ENCODE measurements at regions not wholly inside any gene's neighbourhood (a gene's known extent, or its start where the extent isn't known, plus 50 kb on each side); places are given as distances from the start of the nearest gene placed in this dataset.
"Not testable (repeated sequence)": the region's sequence is repeated elsewhere in the genome, so short reads cannot be mapped to it uniquely, and the experiment has no call there.

DNA sequence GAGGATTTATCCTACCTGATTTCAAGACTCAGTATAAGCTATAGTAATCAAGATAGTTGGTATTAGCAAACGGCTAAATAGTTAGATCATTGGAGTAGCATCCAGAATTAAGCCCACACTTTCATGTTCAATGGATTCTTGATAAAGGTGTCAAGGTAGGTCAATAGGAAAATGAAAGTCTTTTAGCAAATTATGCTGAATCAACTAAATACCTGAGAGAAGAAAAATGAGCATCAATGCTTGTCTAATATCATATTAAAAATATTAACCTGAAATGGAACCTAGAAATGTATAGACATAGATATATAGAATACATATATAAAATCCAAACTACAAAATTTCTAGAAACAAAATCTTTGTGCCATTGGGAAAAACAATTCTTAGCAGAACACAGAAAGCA is 685.6 kb downstream of the DTWD2 start:
- TF ChIP-seq CTCF (IDR thresholded peaks at IDR 0.05; ENCODE audit: control insufficient read depth, insufficient read depth, low read depth, low read length, missing control alignments), result no peak
- DNase-seq (ENCODE audit: low read depth), result no peak
- no peak overlapping the region for H3K4me3 ChIP-seq (ENCODE audit: control insufficient read depth, low read depth, low read length)

DNA sequence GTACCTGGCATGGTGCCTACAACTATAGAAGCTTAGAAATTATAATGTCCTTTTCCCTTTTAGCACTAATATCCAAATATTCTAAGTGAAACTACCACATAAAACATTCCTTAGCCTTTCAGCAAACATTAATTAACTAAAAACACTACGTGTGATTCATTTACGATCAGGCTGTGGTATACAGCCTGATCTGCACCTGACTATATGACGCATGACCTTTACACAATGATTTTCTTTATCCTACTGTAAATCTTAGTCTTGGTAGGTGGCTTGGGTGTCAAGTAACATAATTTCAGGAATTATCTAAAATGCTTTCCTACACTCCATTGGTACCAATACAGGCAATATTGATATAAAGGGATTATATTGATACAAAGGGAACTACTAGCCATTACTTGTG is 686.7 kb downstream of the DTWD2 start:
- no peak for DNase-seq (ENCODE audit: low read depth)
- no peak overlapping the region for H3K4me3 ChIP-seq (ENCODE audit: control insufficient read depth, low read depth, low read length)
- no peak for TF ChIP-seq CTCF (IDR thresholded peaks at IDR 0.05; ENCODE audit: control insufficient read depth, insufficient read depth, low read depth, low read length, missing control alignments)

- no peak for DNase-seq (ENCODE audit: low read depth)
- no peak for TF ChIP-seq CTCF (IDR thresholded peaks at IDR 0.05; ENCODE audit: control insufficient read depth, insufficient read depth, low read depth, low read length, missing control alignments)
- no peak overlapping the region for H3K4me3 ChIP-seq (ENCODE audit: control insufficient read depth, low read depth, low read length)
Measured at GRCh38 chr5:118295045-118295444, 693.3 kb downstream of the DTWD2 start.

DNA sequence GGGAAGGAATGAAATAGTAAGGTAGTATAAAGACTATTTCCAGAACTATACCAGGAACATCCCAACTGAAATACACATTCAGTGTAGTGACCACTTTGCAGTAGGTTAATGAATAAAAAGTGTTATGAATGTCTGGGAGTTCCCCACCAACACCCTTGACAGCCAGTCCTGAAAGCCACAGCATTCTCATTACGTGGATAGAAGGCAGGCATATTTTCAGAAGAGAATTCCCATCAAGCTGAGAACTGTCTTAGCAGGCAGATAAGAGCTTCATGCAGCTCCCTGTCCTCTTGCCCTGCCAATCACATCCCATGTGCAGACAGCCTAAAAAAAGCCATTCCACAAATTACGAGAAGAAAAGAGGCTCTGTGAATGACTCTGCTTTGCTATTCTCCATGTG is 695.0 kb downstream of the DTWD2 start:
- DNase-seq (ENCODE audit: low read depth), result no peak
- no peak overlapping the region for H3K4me3 ChIP-seq (ENCODE audit: control insufficient read depth, low read depth, low read length)
- TF ChIP-seq CTCF (IDR thresholded peaks at IDR 0.05; ENCODE audit: control insufficient read depth, insufficient read depth, low read depth, low read length, missing control alignments), result no peak

GRCh38 chr5:118290204-118290603 is 698.1 kb downstream of the DTWD2 start:
- TF ChIP-seq CTCF (IDR thresholded peaks at IDR 0.05; ENCODE audit: control insufficient read depth, insufficient read depth, low read depth, low read length, missing control alignments), result no peak
- no peak for DNase-seq (ENCODE audit: low read depth)
- no peak overlapping the region for H3K4me3 ChIP-seq (ENCODE audit: control insufficient read depth, low read depth, low read length)

DNA sequence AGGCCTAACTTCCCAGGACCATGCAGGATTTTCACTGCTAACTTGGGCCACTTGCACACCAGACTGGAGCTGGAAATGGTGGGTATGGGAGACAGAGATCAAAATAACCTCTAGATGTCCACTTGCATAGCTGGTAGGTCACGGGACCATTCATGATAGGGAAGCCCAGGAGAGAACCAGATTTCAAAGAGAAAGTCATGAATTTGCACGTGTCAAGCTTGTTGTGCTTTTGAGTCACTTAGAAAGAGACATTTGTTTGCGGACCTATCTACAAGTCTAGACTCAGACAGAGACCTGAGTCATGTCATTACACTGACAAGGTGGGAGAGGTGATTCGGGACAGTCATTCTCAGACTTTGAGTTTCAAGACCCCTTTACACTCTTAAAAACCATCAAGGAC is 704.1 kb downstream of the DTWD2 start:
- not testable (repeated sequence) for H3K4me3 ChIP-seq (ENCODE audit: control insufficient read depth, low read depth, low read length); DNase-seq (ENCODE audit: low read depth)

DNA sequence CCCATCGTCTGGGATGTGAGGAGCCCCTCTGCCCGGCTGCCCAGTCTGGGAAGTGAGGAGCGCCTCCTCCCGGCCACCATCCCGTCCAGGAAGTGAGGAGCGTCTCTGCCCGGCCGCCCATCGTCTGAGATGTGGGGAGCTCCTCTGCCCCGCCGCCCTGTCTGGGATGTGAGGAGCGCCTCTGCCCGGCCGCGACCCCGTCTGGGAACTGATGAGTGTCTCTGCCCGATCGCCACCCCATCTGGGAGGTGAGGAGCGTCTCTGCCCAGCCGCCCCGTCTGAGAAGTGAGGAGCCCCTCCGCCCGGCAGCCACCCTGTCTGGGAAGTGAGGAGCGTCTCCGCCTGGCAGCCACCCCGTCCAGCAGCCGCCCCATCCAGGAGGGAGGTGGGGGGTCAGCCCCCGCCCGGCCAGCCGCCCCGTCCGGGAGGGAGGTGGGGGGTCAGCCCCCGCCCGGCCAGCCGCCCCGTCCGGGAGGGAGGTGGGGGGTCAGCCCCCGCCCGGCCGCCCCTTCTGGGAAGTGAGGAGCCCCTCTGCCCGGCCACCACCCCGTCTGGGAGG is 705.8 kb downstream of the DTWD2 start:
- not testable (repeated sequence) for DNase-seq (ENCODE audit: low read depth)

DNA sequence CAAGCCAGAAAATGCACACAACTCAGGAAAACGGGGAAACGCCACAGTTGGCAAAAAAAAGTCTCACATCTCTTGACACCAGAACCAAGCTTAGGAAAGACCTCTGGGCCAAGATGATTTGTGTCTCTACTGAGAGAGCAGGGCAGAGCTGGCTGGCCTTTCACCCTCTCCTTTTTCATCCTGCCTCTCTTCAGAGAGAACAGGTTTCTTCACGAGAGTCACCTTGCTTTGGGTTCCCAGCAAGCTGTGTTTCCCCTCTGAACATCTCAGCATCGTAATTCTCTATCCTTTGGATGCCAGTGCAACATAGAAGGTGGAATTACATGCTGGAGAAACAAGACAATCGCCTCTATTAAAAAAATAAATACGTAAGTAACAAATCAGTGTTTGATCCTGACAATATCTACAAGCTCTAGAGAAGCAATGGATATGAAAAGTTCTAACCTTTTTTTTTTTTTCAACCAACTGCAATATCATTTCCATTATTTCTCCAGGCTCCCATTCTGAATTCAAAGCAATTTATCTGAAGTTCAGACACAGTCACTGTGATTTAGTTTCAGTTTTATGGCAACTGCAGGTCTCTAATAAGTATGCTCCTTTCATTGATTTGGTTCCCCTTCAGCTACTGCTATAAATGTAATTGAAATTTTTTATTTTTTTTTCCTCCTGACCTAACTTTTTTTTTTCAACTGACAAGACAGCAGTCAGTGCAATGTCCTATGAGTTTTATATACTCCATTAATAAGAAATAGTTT is 708.6 kb downstream of the DTWD2 start:
- DNase-seq (ENCODE audit: low read depth), result no peak
- no peak for TF ChIP-seq CTCF (IDR thresholded peaks at IDR 0.05; ENCODE audit: control insufficient read depth, insufficient read depth, low read depth, low read length, missing control alignments)

More for the DNA sequence above, 705.8 kb downstream of the DTWD2 start:
- H3K4me3 ChIP-seq (ENCODE audit: control insufficient read depth, low read depth, low read length), result not testable (repeated sequence)

More for the DNA sequence above, 708.6 kb downstream of the DTWD2 start:
- no peak overlapping the region for H3K4me3 ChIP-seq (ENCODE audit: control insufficient read depth, low read depth, low read length)
